ENCODE measurements at regions not wholly inside any gene's neighbourhood (a gene's known extent, or its start where the extent isn't known, plus 50 kb on each side); places are given as distances from the start of the nearest gene placed in this dataset.

DNA sequence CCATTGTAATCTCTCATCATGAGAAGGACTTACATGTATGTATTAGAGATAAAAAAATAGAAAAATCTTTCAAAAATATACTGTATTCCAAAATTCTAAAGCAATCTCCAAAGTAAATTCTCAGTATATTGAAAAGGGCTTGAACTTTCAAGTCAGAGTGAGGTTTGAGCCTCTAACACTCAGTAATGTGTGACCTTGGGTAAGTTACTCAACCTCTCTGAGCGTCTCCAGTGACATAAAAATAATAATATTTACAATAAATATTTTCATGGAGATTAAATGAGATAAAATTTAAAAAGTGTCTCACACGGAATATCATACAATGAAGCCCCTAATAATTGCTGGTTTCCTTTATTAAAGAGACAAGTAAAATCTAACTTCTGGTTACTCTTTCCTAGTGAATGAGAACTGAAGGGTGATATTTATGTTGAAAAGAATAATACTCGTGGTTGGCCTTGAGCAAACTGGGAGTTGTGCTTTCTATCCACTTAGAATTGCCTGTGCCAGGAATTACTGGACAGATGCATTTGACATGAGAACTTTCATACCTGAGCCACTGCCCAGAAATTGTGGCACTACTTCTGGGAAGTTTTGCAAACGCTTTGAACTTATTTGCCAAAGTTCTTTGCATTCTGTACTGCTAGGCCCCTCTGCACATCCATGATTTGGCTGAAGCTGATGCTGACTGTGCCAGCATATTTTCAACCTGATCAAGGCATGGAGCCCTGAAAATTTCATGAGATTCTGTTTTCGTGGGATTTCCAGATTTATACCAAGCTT is 933.7 kb downstream of the GALC start:
- H3K56ac ChIP-seq (ENCODE audit: extremely low read depth, insufficient read depth, low read length), result no peak overlapping the region
- H2BK120ac ChIP-seq (ENCODE audit: low read depth, low read length), result no peak overlapping the region
- POLR2A ChIA-PET (ENCODE audit: unreplicated experiment), result no interaction called here
- H3K4me3 ChIP-seq (ENCODE audit: insufficient read depth, low read depth, low read length), result no peak overlapping the region
- no peak overlapping the region for H2AK5ac ChIP-seq (ENCODE audit: low read depth, low read length)
- CTCF ChIA-PET, result no interaction called here
- no peaks in the 10 kb centered on the region for H3K27me3 ChIP-seq (ENCODE audit: control insufficient read depth, insufficient read depth, low read length)
- H3K18ac ChIP-seq (ENCODE audit: low read depth, low read length), result no peak overlapping the region
- in situ Hi-C loops (cut with MboI; ENCODE audit: low sequenced_read_pairs), result no loop called here
- H3K9ac ChIP-seq (ENCODE audit: low read depth, low read length), result no peak overlapping the region
- H3K36me3 ChIP-seq (ENCODE audit: control insufficient read depth, insufficient read depth, low read length), result no peaks in the 10 kb centered on the region
- H3K9me3 ChIP-seq (ENCODE audit: control insufficient read depth, insufficient read depth, low read length), result no peaks in the 10 kb centered on the region
- no peak overlapping the region for H2BK20ac ChIP-seq (ENCODE audit: low read depth, low read length)
- no peak overlapping the region for H2BK5ac ChIP-seq (ENCODE audit: low read depth, low read length, poor library complexity, severe bottlenecking)
- H4K5ac ChIP-seq (ENCODE audit: low read depth, low read length), result no peak overlapping the region
- no peak overlapping the region for H2BK15ac ChIP-seq (ENCODE audit: low read depth, low read length)
- H2AK9ac ChIP-seq (replicated peaks; ENCODE audit: low read depth, low read length, poor library complexity), result no peak overlapping the region
- no peaks in the 10 kb centered on the region for H3K4me1 ChIP-seq (ENCODE audit: control insufficient read depth, insufficient read depth, low read length)
- H4K8ac ChIP-seq (ENCODE audit: low read depth in 2 of 2, low read length in 2 of 2), result no peak overlapping the region
- H3K14ac ChIP-seq (replicated peaks; ENCODE audit: low read depth, low read length), result no peak overlapping the region
- no peak for TF ChIP-seq CEBPB (IDR thresholded peaks at IDR 0.05; ENCODE audit: low read depth, low read length)
- no peak for TF ChIP-seq SMC3 (IDR thresholded peaks at IDR 0.05; ENCODE audit: low read depth, low read length)
- no peak for TF ChIP-seq NFE2L2 (IDR thresholded peaks at IDR 0.05; ENCODE audit: low read depth, low read length)
- TF ChIP-seq, protein P1, sequence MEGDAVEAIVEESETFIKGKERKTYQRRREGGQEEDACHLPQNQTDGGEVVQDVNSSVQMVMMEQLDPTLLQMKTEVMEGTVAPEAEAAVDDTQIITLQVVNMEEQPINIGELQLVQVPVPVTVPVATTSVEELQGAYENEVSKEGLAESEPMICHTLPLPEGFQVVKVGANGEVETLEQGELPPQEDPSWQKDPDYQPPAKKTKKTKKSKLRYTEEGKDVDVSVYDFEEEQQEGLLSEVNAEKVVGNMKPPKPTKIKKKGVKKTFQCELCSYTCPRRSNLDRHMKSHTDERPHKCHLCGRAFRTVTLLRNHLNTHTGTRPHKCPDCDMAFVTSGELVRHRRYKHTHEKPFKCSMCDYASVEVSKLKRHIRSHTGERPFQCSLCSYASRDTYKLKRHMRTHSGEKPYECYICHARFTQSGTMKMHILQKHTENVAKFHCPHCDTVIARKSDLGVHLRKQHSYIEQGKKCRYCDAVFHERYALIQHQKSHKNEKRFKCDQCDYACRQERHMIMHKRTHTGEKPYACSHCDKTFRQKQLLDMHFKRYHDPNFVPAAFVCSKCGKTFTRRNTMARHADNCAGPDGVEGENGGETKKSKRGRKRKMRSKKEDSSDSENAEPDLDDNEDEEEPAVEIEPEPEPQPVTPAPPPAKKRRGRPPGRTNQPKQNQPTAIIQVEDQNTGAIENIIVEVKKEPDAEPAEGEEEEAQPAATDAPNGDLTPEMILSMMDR (conservative IDR thresholded peaks at IDR 0.05; ENCODE audit: low read depth, low read length), result no peak
- TF ChIP-seq, protein P2, sequence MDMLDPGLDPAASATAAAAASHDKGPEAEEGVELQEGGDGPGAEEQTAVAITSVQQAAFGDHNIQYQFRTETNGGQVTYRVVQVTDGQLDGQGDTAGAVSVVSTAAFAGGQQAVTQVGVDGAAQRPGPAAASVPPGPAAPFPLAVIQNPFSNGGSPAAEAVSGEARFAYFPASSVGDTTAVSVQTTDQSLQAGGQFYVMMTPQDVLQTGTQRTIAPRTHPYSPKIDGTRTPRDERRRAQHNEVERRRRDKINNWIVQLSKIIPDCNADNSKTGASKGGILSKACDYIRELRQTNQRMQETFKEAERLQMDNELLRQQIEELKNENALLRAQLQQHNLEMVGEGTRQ (IDR thresholded peaks at IDR 0.05; ENCODE audit: low read depth, low read length), result no peak
- TF ChIP-seq POLR2A (IDR thresholded peaks at IDR 0.05; ENCODE audit: low read depth, low read length), result no peak
- TF ChIP-seq RAD21 (IDR thresholded peaks at IDR 0.05; ENCODE audit: low read length), result no peak
- TF ChIP-seq MAFK (IDR thresholded peaks at IDR 0.05; ENCODE audit: low read depth, low read length), result no peak
- no peak for TF ChIP-seq CHD1 (IDR thresholded peaks at IDR 0.05; ENCODE audit: low read depth, low read length)
- TF ChIP-seq BHLHE40 (IDR thresholded peaks at IDR 0.05; ENCODE audit: low read depth, low read length), result no peak
- TF ChIP-seq MAZ (IDR thresholded peaks at IDR 0.05; ENCODE audit: borderline replicate concordance, low read depth, low read length), result no peak
- no peak for TF ChIP-seq FOS (IDR thresholded peaks at IDR 0.05; ENCODE audit: low read depth, low read length)
- no peak for TF ChIP-seq MXI1 (IDR thresholded peaks at IDR 0.05; ENCODE audit: borderline replicate concordance, low read depth, low read length)
- no peak for TF ChIP-seq RCOR1 (IDR thresholded peaks at IDR 0.05; ENCODE audit: insufficient replicate concordance, low read length)
- TF ChIP-seq, protein P3, sequence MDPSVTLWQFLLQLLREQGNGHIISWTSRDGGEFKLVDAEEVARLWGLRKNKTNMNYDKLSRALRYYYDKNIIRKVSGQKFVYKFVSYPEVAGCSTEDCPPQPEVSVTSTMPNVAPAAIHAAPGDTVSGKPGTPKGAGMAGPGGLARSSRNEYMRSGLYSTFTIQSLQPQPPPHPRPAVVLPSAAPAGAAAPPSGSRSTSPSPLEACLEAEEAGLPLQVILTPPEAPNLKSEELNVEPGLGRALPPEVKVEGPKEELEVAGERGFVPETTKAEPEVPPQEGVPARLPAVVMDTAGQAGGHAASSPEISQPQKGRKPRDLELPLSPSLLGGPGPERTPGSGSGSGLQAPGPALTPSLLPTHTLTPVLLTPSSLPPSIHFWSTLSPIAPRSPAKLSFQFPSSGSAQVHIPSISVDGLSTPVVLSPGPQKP (IDR thresholded peaks at IDR 0.05; ENCODE audit: borderline replicate concordance, low read depth, low read length), result no peak
- no peak for TF ChIP-seq RFX5 (IDR thresholded peaks at IDR 0.05; ENCODE audit: low read depth, low read length)
- intact Hi-C loops (cut with micrococcal nuclease), result no loop called here
- no peak overlapping the region for H3K4ac ChIP-seq (ENCODE audit: low read depth, low read length)
- BruUV-seq (replicated peaks), result no TSS peak
- H4K20me1 ChIP-seq (ENCODE audit: insufficient read depth, low read length), result no peaks in the 10 kb centered on the region
- no peak overlapping the region for H2AFZ ChIP-seq (replicated peaks; ENCODE audit: low read length, poor library complexity)
- no peak overlapping the region for H3K23ac ChIP-seq (ENCODE audit: low read depth, low read length)
- no peak overlapping the region for H3K27ac ChIP-seq (ENCODE audit: insufficient read depth, low read length)
- no peaks in the 10 kb centered on the region for H3K79me1 ChIP-seq (ENCODE audit: low read depth in 1 of 2, low read length in 2 of 2)
- no peak for DNase-seq
- 68% methylated on average over 2 of the region's 5 CpGs; no CpG with 5 or more reads in 1 of the 2 experiments for WGBS, 2 experiments (ENCODE audit: extremely low coverage in 2 of 2, insufficient read length in 1 of 2)
- H4K91ac ChIP-seq (ENCODE audit: insufficient read depth, low read depth, low read length), result no peak overlapping the region
- no peak for ATAC-seq (ENCODE audit: low read depth)
- no peak overlapping the region for H3K4me2 ChIP-seq (ENCODE audit: low read depth, low read length)
- H3K9me1 ChIP-seq (ENCODE audit: insufficient read depth, low read length), result no peaks in the 10 kb centered on the region
- dilution Hi-C loops (cut with HindIII; ENCODE audit: low sequenced_read_pairs, unreplicated experiment), result no loop called here

Measured in IMR-90 (cell line).